Vagina (tissue), 2 donors: ENCODE measurements at regions not wholly inside any gene's neighbourhood (a gene's known extent, or its start where the extent isn't known, plus 50 kb on each side); places are given as distances from the start of the nearest gene placed in this dataset.

Source experiments
- POLR2A ChIP-seq, 2 donors: fragments of 450-650 bp; IDR thresholded peaks; one replicate each; pipeline ENCODE4 v1.6.1; 2017; ENCODE audit warnings: antibody characterized with exemption in 2 of 2, mild to moderate bottlenecking in 2 of 2, moderate library complexity in 2 of 2
- TF ChIP-seq, protein P1 (sequence below), 3 experiments: fragments of 450-650 bp in 2 of 3; fragments of 200-600 bp in 1 of 3; sonication (generic) in 1 of 3; IDR thresholded peaks; one replicate each; pipeline ENCODE4 v1.5.1; 2017 to 2019; ENCODE audit warnings: antibody characterized with exemption in 3 of 3, mild to moderate bottlenecking in 2 of 3, moderate library complexity in 2 of 3

DNA sequence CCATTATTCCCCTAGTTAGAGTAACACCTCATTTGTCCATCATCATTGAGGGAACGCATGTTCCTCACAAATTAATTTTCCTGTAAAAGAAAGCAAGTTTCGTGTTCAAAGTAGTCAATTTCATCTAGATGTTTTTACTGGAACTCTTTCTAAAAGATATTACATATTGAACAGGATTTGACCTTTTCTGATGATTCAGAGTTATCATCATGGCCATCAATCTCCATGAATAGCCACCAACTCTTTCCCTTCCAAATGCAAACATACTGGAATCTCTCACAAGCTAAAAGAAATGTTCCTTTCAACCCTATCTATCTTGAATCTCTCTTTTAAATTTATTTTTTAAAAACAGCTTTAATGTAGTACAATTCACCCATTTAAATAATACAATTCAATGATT lies 263.1 kb upstream of the FAR2 start:
- TF ChIP-seq, protein P1, sequence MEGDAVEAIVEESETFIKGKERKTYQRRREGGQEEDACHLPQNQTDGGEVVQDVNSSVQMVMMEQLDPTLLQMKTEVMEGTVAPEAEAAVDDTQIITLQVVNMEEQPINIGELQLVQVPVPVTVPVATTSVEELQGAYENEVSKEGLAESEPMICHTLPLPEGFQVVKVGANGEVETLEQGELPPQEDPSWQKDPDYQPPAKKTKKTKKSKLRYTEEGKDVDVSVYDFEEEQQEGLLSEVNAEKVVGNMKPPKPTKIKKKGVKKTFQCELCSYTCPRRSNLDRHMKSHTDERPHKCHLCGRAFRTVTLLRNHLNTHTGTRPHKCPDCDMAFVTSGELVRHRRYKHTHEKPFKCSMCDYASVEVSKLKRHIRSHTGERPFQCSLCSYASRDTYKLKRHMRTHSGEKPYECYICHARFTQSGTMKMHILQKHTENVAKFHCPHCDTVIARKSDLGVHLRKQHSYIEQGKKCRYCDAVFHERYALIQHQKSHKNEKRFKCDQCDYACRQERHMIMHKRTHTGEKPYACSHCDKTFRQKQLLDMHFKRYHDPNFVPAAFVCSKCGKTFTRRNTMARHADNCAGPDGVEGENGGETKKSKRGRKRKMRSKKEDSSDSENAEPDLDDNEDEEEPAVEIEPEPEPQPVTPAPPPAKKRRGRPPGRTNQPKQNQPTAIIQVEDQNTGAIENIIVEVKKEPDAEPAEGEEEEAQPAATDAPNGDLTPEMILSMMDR (IDR thresholded peaks at IDR 0.05) = no peak
- no peak for TF ChIP-seq POLR2A (IDR thresholded peaks at IDR 0.05)
